ENCODE measurements at regions not wholly inside any gene's neighbourhood (a gene's known extent, or its start where the extent isn't known, plus 50 kb on each side); places are given as distances from the start of the nearest gene placed in this dataset.

- TF ChIP-seq POLR2A (IDR thresholded peaks at IDR 0.05) (no peak), CTCF (IDR thresholded peaks at IDR 0.05) (peak; percentile 71 to 87 (median 79))
Measured at GRCh38 chr14:22386924-22387775, 201.9 kb downstream of the DAD1 start.
